ENCODE measurements at regions not wholly inside any gene's neighbourhood (a gene's known extent, or its start where the extent isn't known, plus 50 kb on each side); places are given as distances from the start of the nearest gene placed in this dataset.

- TF ChIP-seq, protein P1, sequence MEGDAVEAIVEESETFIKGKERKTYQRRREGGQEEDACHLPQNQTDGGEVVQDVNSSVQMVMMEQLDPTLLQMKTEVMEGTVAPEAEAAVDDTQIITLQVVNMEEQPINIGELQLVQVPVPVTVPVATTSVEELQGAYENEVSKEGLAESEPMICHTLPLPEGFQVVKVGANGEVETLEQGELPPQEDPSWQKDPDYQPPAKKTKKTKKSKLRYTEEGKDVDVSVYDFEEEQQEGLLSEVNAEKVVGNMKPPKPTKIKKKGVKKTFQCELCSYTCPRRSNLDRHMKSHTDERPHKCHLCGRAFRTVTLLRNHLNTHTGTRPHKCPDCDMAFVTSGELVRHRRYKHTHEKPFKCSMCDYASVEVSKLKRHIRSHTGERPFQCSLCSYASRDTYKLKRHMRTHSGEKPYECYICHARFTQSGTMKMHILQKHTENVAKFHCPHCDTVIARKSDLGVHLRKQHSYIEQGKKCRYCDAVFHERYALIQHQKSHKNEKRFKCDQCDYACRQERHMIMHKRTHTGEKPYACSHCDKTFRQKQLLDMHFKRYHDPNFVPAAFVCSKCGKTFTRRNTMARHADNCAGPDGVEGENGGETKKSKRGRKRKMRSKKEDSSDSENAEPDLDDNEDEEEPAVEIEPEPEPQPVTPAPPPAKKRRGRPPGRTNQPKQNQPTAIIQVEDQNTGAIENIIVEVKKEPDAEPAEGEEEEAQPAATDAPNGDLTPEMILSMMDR (conservative IDR thresholded peaks at IDR 0.05 in 1 of 2, IDR thresholded peaks at IDR 0.05 in 1 of 2; ENCODE audit: extremely low read depth in 1 of 2, insufficient read depth in 1 of 2, low read depth in 1 of 2, low read length in 2 of 2) = no peak
- TF ChIP-seq EZH2 (IDR thresholded peaks at IDR 0.05; ENCODE audit: borderline replicate concordance, low read length) = no peak
Measured at GRCh38 chr10:20633714-20634113, 263.4 kb downstream of the NEBL start.

All from mammary epithelial cell (primary cell).